Endothelial cell (in vitro differentiated cells): ENCODE measurements at regions not wholly inside any gene's neighbourhood (a gene's known extent, or its start where the extent isn't known, plus 50 kb on each side); places are given as distances from the start of the nearest gene placed in this dataset.
"Not testable (repeated sequence)": the region's sequence is repeated elsewhere in the genome, so short reads cannot be mapped to it uniquely, and the experiment has no call there.

Source experiments
- DNase-seq: peaks from one replicate; pipeline ENCODE4 v3.0.0; 2021; ENCODE audit warnings: low spot score
- H3K27ac Mint-ChIP-seq: one replicate; pipeline ENCODE4 v1.8.0; 2021; ENCODE audit warnings: mixed read lengths, inconsistent platforms; ENCODE audit not compliant: unreplicated experiment
- H3K27me3 Mint-ChIP-seq: one replicate; pipeline ENCODE4 v1.8.0; 2021; ENCODE audit warnings: mild to moderate bottlenecking, moderate library complexity, mixed read lengths, inconsistent platforms; ENCODE audit not compliant: unreplicated experiment
- H3K36me3 Mint-ChIP-seq: one replicate; pipeline ENCODE4 v1.8.0; 2021; ENCODE audit warnings: mild to moderate bottlenecking, low read depth, mixed read lengths, inconsistent platforms; ENCODE audit not compliant: unreplicated experiment
- H3K4me1 Mint-ChIP-seq: one replicate; pipeline ENCODE4 v1.8.0; 2021; ENCODE audit warnings: mild to moderate bottlenecking, mixed read lengths, inconsistent platforms; ENCODE audit not compliant: unreplicated experiment
- H3K4me3 Mint-ChIP-seq: one replicate; pipeline ENCODE4 v1.8.0; 2021; ENCODE audit warnings: mild to moderate bottlenecking, mixed read lengths, inconsistent platforms; ENCODE audit not compliant: unreplicated experiment
- H3K9me3 Mint-ChIP-seq: one replicate; pipeline ENCODE4 v1.8.0; 2021; ENCODE audit warnings: mixed read lengths, inconsistent platforms; ENCODE audit not compliant: unreplicated experiment

DNA sequence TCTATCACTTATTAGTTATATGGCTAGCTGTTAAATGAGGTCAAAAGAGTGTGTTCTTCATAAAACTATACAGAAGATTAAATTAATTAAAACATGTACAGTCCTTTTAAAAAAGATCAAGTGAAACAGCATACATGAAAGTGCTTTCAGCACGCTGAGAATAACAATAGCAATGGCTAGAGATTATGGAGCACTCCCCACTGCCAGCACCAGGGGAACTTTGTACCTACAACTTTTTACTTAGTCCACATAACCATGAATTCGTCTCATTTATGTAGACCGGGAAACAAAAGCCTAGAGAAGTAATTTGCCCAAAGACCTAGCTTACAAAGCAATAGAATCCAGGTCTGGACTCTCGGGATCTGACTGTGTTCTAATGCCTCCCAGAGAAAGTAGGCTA, 136.5 kb upstream of the PLGLB2 start:
- DNase-seq, H3K27ac Mint-ChIP-seq, H3K4me3 Mint-ChIP-seq, H3K27me3 Mint-ChIP-seq, H3K4me1 Mint-ChIP-seq, H3K36me3 Mint-ChIP-seq, H3K9me3 Mint-ChIP-seq: not testable (repeated sequence)

DNA sequence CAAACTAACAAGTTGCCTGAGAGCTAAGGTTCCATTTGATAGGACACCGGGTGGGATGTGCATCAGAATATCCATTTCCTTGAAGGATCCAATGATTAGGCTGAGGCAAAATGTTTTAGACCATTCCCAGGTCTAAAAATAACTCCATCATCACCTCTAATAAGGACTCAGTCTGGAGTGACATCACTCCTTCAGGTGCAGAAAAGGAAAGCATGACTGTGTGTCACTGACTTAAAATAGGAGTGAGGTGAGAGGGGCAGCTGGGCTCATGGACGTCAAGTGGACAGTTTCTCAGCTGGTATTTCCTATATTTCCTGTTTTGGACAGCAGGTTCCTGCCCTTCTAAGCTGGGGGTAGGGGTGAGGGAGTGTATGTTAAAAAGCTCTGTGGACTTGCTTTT, 135.9 kb upstream of the PLGLB2 start:
- H3K36me3 Mint-ChIP-seq, H3K4me3 Mint-ChIP-seq, H3K27me3 Mint-ChIP-seq, H3K9me3 Mint-ChIP-seq, H3K4me1 Mint-ChIP-seq, H3K27ac Mint-ChIP-seq, DNase-seq: not testable (repeated sequence)

DNA sequence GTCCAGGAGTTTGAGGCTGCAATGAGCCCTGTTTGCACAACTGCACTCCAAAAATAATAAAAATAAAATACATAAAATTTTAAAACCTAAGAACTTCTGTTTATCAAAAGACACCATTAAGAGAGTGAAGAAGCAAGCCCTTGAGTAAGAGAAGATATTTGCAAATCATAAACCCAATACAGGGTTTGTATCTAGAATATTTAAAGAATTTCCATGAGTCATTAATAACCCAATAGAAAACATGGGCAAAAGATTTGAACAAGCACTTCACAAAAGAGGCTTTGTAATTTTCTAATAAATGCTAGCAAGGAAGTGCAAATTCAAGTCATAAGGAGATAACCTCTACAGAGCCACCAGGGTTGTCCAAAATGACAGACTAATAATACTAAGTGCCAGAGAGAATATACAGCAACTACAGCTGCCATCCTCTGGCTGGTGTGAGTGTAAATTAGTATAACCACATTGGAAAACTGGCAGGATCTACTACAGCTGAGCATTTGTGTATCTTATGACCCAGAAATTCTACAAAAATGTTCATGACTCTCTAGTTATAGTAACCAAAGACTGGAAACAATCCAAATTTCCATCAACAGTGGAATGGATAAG, 133.0 kb upstream of the PLGLB2 start:
- H3K4me1 Mint-ChIP-seq, H3K9me3 Mint-ChIP-seq, DNase-seq, H3K36me3 Mint-ChIP-seq, H3K27ac Mint-ChIP-seq, H3K4me3 Mint-ChIP-seq, H3K27me3 Mint-ChIP-seq: not testable (repeated sequence)

DNA sequence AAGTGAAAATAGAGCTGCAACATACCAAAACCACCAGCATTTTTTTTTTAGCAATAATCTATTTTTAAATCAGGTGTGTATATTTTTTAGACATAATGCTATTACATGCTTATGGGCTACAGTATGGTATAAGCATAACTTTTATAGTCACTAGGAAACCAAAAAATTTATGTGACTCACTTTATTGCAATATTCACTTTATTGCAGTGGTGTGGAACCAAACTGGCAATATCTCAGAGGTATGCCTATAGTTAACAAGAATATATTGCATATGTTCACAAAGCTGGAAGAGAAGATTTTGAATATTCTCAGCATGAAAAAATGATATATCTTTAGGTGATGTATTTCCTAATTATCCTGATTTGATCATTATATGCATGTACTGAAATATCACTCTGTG, 128.8 kb upstream of the PLGLB2 start:
- not testable (repeated sequence) for H3K27me3 Mint-ChIP-seq, H3K9me3 Mint-ChIP-seq, H3K27ac Mint-ChIP-seq, H3K4me3 Mint-ChIP-seq, H3K36me3 Mint-ChIP-seq, DNase-seq, H3K4me1 Mint-ChIP-seq

DNA sequence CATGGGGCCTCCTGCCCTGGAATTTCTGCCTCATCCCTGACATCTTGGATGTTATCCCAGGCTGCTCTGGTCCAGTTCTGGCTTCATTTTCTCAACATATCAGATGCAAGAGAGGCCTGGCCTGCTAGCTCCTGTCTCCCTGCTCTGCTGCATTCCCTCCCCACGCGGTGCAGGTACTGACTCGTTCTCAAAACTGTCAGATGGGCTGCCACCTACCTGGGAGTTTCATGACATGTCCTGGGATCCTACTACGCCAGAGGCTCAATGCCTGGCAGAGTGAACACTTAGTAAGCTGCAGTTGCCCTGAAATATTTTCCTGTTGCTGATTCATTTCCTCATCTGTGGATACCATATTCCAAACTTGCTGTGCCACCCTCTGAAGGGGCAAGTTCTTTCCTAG, 126.7 kb upstream of the PLGLB2 start:
- not testable (repeated sequence) for H3K27me3 Mint-ChIP-seq

DNA sequence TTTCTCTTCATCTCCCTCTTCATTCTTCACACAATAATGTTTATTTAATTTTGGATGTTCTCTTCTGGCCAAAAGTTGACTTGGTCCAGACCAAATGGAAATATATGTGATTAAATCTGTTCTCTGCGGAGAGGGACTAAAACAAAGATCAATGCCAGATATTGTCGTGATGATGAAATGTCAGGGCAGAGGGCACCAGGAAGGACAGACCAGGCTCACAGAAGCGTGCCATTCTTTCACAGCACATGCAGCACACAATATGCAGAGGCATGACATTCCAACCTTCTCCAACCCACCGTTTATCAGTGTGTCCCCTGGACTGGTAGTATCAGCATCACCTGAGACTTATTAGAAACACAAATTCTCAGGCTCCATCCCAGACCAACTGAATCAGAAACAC, 125.2 kb upstream of the PLGLB2 start:
- H3K4me3 Mint-ChIP-seq, H3K27ac Mint-ChIP-seq, DNase-seq, H3K4me1 Mint-ChIP-seq, H3K9me3 Mint-ChIP-seq, H3K27me3 Mint-ChIP-seq, H3K36me3 Mint-ChIP-seq: not testable (repeated sequence)

More for the DNA sequence above, 126.7 kb upstream of the PLGLB2 start:
- not testable (repeated sequence) for H3K4me3 Mint-ChIP-seq, H3K27ac Mint-ChIP-seq, H3K4me1 Mint-ChIP-seq, H3K9me3 Mint-ChIP-seq, H3K36me3 Mint-ChIP-seq, DNase-seq

DNA sequence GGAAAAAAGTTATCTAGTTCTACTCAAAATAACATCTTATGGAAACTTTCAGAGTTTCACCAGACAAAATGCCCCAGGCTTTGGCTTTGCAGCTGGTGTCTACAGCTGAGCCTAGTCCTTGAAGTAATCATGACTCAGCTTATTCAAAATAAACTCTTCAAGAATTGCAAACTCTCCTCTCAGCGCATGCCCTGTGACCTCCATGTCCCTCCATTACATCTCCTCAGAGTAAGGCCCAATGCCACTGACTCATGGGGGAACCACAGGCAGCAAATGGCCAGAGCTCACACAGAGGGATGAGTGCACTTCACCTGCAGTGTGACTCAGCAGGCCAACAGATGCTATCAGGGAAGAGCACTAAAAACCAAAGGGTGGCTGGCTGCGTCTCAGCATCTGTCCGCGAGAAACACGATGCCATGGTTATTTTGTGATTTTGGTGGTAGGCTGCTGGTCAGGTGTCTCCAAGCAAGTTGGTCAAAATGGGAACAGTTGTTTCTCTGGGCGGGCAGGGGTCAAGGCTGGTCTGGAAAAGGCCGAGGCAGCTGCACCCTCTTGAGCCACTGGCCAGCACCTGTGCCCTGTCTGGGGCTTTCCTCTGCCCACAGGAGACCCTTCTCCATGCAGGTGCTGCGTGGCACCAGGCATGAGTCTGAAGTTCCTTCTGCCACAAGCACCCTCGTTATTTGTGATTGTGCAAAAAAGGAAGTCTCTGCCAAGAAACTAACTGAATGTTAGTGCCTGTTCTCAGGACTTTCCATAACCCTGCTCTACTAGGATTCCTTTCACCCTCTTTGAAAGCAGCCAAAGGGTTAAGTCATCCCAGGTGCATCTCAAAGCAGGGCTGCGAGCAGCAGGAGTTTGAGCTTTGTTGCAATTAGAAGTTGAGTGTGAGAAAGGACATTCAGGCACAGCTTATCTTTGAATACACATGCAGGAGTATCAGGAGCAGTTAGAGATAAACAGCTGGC, 118.1 kb upstream of the PLGLB2 start:
- H3K4me3 Mint-ChIP-seq, H3K27ac Mint-ChIP-seq, DNase-seq, H3K36me3 Mint-ChIP-seq, H3K27me3 Mint-ChIP-seq, H3K9me3 Mint-ChIP-seq, H3K4me1 Mint-ChIP-seq: not testable (repeated sequence)

DNA sequence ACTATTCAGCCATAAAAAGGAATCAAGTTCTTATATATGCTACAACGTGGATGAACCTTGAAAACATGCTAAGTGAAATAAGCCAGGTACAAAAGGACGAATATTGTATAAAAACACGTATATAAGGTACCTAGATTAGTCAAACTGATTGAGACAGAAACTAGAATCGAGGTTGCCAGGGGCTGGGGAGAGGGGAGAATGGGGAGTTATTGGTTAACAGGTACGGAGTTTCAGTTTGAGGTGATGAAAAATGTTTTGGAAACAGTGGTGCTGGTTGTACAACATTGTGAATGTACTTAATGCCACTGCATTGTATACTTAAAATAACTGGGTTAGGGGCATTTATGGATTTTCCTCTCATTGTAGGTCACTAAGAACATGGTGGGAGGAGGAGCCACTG, 117.0 kb upstream of the PLGLB2 start:
- H3K27me3 Mint-ChIP-seq, H3K36me3 Mint-ChIP-seq, H3K27ac Mint-ChIP-seq, H3K4me1 Mint-ChIP-seq, H3K4me3 Mint-ChIP-seq, H3K9me3 Mint-ChIP-seq, DNase-seq: not testable (repeated sequence)

DNA sequence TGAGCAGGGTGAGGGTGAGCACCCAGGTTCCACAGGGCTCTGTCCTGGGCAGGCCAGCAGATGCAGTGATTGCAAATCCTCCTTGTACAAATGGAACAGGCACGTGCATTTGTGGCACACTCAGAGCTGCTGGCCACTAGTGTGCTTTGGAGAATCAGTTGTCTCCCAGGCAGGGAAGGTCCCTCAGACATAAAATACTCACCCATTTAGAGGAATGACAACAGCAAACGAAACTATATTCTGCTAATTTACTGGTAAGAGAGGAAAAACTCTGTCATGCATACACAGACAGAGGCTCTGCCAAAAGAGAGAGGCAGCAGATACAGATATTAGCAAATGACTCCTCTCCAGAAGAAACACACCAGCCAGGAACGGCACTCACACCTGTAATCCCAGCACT, 116.5 kb upstream of the PLGLB2 start:
- H3K9me3 Mint-ChIP-seq, H3K4me3 Mint-ChIP-seq, DNase-seq, H3K27me3 Mint-ChIP-seq, H3K27ac Mint-ChIP-seq, H3K36me3 Mint-ChIP-seq, H3K4me1 Mint-ChIP-seq: not testable (repeated sequence)

DNA sequence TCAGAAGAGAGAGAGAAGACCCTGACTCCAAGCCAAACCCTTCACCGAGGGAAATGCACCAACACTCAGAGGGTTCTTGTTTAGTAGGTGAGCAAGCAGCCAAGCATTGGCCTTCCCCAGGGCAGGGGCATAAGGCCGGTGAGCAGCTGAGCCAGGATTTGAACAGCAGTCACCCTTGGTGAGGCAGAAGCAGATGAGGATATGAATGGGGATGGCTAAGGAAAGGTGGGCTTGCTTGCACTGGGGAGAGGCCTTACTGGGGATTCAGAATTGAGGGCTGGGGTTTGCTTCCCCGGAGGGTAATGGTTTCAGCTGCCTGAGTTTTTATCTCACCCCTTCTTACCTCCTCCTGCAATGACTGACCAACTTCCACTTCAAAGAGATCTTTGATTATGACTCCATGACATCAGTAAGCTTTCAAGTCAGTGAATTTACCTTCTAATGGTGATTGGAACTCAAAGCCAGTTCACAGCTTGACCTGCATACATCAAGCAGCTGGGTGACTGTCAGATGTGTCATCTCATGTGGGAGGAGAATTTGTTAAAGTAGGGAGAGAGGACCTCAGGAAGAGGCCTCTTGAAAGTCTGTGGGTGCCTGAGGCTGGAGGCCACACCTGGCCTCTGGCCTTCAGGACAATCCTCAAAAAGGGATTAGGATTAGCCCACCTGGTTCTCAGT, 114.5 kb upstream of the PLGLB2 start:
- H3K27ac Mint-ChIP-seq, DNase-seq, H3K4me3 Mint-ChIP-seq, H3K4me1 Mint-ChIP-seq, H3K36me3 Mint-ChIP-seq, H3K27me3 Mint-ChIP-seq, H3K9me3 Mint-ChIP-seq: not testable (repeated sequence)

DNA sequence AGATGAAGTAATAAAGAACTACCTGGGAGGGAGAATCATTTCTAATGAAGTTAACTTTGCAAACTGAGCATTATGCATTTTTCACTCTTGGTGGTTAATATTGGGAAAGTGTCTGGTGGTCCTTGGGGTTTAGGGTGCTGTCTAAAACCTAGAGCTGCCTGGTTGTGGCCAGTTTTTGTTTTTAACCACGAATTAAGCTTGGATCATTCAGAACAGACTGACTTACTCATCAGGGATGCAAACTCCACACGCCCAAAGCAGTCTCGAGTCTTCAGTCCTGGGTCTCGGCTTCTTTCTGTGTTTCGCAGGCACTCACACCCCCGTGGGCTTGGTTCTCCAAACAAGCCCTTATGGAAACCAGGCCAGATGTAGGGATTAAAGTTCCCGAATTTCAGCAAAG, 113.8 kb upstream of the PLGLB2 start:
- not testable (repeated sequence) for H3K27me3 Mint-ChIP-seq, H3K4me3 Mint-ChIP-seq, DNase-seq, H3K36me3 Mint-ChIP-seq, H3K9me3 Mint-ChIP-seq, H3K4me1 Mint-ChIP-seq, H3K27ac Mint-ChIP-seq
